ENCODE measurements at regions not wholly inside any gene's neighbourhood (a gene's known extent, or its start where the extent isn't known, plus 50 kb on each side); places are given as distances from the start of the nearest gene placed in this dataset.

DNA sequence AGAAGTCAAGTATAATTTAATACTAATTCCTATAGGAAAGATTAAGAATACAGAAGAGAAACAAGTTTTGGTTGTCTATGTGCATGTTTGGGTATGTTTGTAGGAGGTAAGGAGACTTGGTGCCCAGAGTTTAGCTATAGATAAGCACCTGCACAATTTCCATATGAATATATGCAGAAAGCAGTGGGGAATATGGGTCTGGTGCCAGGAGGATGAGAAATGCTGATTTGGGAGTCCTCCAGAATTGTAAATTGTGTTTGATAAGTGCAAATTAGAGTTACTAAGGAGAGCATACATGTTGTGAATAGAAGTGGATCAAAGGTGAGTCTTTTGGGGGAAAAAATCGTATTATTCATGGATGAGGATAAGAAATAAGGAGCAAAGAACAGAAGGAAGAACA, 653.1 kb downstream of the EFNA5 start:
- Histone ChIP-seq H3K36me3 (no peaks in the 10 kb centered on the region), H3K9me3 (replicated peaks) (no peaks in the 10 kb centered on the region), H3K27ac (replicated peaks) (no peak overlapping the region), H3K27me3 (ENCODE audit: low read depth) (no peaks in the 10 kb centered on the region), H3K4me3 (no peak overlapping the region), H3K4me1 (no peaks in the 10 kb centered on the region)
- no peak for DNase-seq
- TF ChIP-seq, protein P1, sequence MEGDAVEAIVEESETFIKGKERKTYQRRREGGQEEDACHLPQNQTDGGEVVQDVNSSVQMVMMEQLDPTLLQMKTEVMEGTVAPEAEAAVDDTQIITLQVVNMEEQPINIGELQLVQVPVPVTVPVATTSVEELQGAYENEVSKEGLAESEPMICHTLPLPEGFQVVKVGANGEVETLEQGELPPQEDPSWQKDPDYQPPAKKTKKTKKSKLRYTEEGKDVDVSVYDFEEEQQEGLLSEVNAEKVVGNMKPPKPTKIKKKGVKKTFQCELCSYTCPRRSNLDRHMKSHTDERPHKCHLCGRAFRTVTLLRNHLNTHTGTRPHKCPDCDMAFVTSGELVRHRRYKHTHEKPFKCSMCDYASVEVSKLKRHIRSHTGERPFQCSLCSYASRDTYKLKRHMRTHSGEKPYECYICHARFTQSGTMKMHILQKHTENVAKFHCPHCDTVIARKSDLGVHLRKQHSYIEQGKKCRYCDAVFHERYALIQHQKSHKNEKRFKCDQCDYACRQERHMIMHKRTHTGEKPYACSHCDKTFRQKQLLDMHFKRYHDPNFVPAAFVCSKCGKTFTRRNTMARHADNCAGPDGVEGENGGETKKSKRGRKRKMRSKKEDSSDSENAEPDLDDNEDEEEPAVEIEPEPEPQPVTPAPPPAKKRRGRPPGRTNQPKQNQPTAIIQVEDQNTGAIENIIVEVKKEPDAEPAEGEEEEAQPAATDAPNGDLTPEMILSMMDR (IDR thresholded peaks at IDR 0.05; ENCODE audit: borderline replicate concordance): no peak
- intact Hi-C loops (cut with micrococcal nuclease): no loop called here

DNA sequence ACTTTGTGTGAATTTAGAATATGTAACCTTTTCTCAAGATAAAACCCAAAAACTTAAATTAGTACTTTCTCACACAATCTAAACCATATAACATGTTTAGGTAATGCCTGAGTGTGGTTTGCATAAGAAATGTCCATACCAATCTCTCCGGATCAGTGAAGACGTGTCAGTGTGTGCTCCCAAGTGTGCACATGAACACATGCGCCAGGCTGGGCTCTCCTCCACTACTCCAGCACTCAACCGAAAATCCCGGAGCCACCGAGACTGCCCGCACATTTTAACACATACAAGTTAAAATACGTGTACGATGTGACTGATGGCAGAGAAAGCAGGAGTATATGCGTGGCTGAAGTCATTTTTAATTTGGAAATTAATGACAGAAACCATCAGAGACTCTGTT, 658.4 kb downstream of the EFNA5 start:
- H3K36me3 ChIP-seq: no peaks in the 10 kb centered on the region
- TF ChIP-seq, protein P1 (IDR thresholded peaks at IDR 0.05; ENCODE audit: borderline replicate concordance): no peak
- DNase-seq: no peak
- no peaks in the 10 kb centered on the region for H3K27me3 ChIP-seq (ENCODE audit: low read depth)
- no peak overlapping the region for H3K27ac ChIP-seq (replicated peaks)
- intact Hi-C loops (cut with micrococcal nuclease): no loop called here
- H3K4me1 ChIP-seq: no peaks in the 10 kb centered on the region
- no peak overlapping the region for H3K4me3 ChIP-seq
- no peaks in the 10 kb centered on the region for H3K9me3 ChIP-seq (replicated peaks)

DNA sequence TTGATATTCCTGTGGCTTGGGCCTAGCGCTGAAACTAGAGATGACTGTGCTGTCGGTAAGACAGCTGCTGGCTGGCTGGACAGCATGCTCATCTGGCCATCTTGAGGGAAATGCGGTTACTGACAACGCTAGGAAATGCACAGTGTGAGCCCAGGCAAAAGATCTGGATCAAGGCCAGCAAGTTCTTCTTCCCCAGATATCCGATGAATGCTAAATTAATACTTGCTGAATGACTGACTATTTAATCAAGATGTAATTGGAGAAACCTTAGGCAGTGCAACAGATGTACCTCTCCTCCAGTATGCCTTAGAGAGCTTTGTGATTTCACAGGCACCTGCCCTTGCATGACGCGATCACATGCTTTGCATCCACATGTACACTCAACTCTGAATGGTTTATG, 659.1 kb downstream of the EFNA5 start:
- no peaks in the 10 kb centered on the region for H3K4me1 ChIP-seq

GRCh38 chr5:107010060-107010459, 660.7 kb downstream of the EFNA5 start:
- TF ChIP-seq, protein P1 (IDR thresholded peaks at IDR 0.05; ENCODE audit: borderline replicate concordance): no peak
- intact Hi-C loops (cut with micrococcal nuclease): no loop called here
- no peaks in the 10 kb centered on the region for H3K9me3 ChIP-seq (replicated peaks)
- no peak overlapping the region for H3K27ac ChIP-seq (replicated peaks)
- H3K36me3 ChIP-seq: no peaks in the 10 kb centered on the region
- H3K27me3 ChIP-seq (ENCODE audit: low read depth): no peaks in the 10 kb centered on the region
- H3K4me3 ChIP-seq: no peak overlapping the region
- no peaks in the 10 kb centered on the region for H3K4me1 ChIP-seq
- no peak for DNase-seq

More for the DNA sequence above, 659.1 kb downstream of the EFNA5 start:
- no peak overlapping the region for H3K4me3 ChIP-seq
- TF ChIP-seq, protein P1 (IDR thresholded peaks at IDR 0.05; ENCODE audit: borderline replicate concordance): no peak
- intact Hi-C loops (cut with micrococcal nuclease): no loop called here
- H3K9me3 ChIP-seq (replicated peaks): no peaks in the 10 kb centered on the region
- DNase-seq: no peak
- H3K36me3 ChIP-seq: no peaks in the 10 kb centered on the region
- no peak overlapping the region for H3K27ac ChIP-seq (replicated peaks)
- no peaks in the 10 kb centered on the region for H3K27me3 ChIP-seq (ENCODE audit: low read depth)

DNA sequence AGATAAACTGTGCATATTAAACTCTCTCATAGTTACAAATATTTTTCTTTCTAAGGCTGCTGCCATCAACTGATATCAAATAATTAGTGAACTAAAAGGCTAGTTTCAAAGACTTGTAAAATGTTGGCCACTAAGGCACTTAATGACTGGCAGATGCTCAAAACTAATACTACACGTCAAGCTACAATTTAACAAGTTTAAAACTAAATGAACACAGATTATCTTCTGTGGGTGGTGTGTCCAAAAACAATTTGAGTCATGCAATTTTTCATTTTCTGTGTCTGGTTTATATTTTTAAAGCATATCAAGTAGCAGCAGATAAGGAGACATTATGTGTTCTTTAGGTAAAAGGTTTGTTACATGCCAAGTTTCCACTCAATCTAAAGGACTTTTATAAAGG, 665.1 kb downstream of the EFNA5 start:
- no peaks in the 10 kb centered on the region for H3K4me1 ChIP-seq
- H3K27ac ChIP-seq (replicated peaks): no peak overlapping the region
- H3K9me3 ChIP-seq (replicated peaks): no peaks in the 10 kb centered on the region
- no peaks in the 10 kb centered on the region for H3K36me3 ChIP-seq
- no peak for DNase-seq
- TF ChIP-seq, protein P1 (IDR thresholded peaks at IDR 0.05; ENCODE audit: borderline replicate concordance): no peak
- intact Hi-C loops (cut with micrococcal nuclease): no loop called here
- no peak overlapping the region for H3K4me3 ChIP-seq
- H3K27me3 ChIP-seq (ENCODE audit: low read depth): no peaks in the 10 kb centered on the region

- TF ChIP-seq, protein P1 (IDR thresholded peaks at IDR 0.05; ENCODE audit: borderline replicate concordance): no peak
- Histone ChIP-seq H3K4me3 (no peak overlapping the region), H3K27me3 (ENCODE audit: low read depth) (no peaks in the 10 kb centered on the region), H3K36me3 (no peaks in the 10 kb centered on the region), H3K9me3 (replicated peaks) (no peaks in the 10 kb centered on the region), H3K27ac (replicated peaks) (no peak overlapping the region), H3K4me1 (no peaks in the 10 kb centered on the region)
- DNase-seq: no peak
- intact Hi-C loops (cut with micrococcal nuclease): no loop called here
Observed at GRCh38 chr5:107005161-107005560, 665.6 kb downstream of the EFNA5 start.

All from left ventricle myocardium inferior (tissue), 1 donor.